ENCODE measurements at regions not wholly inside any gene's neighbourhood (a gene's known extent, or its start where the extent isn't known, plus 50 kb on each side); places are given as distances from the start of the nearest gene placed in this dataset.

DNA sequence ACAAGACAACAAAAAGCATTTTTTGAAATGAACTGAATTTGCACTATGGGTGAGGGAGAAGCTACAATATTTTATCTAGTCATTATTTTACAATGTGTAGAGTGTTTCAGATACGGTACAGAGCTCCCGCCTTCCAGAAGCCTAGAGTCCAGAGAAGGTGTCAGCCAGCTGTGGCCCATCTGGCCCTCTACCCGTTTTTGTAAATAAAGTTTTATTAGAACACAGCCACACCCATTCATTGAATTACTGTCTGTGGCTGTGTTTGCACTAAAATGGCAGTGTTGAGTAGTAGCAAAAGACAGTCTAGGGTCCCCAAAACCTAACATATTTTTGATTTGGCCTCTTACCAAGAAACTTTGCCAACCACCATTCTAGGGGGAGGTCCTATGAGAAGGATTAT lies 162.0 kb downstream of the JCAD start (continued):
- TF ChIP-seq, protein P1, sequence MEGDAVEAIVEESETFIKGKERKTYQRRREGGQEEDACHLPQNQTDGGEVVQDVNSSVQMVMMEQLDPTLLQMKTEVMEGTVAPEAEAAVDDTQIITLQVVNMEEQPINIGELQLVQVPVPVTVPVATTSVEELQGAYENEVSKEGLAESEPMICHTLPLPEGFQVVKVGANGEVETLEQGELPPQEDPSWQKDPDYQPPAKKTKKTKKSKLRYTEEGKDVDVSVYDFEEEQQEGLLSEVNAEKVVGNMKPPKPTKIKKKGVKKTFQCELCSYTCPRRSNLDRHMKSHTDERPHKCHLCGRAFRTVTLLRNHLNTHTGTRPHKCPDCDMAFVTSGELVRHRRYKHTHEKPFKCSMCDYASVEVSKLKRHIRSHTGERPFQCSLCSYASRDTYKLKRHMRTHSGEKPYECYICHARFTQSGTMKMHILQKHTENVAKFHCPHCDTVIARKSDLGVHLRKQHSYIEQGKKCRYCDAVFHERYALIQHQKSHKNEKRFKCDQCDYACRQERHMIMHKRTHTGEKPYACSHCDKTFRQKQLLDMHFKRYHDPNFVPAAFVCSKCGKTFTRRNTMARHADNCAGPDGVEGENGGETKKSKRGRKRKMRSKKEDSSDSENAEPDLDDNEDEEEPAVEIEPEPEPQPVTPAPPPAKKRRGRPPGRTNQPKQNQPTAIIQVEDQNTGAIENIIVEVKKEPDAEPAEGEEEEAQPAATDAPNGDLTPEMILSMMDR (IDR thresholded peaks at IDR 0.05; ENCODE audit: low read depth, low read length, missing input control): no peak
- no peak for TF ChIP-seq FOXA1 (IDR thresholded peaks at IDR 0.05)
- TF ChIP-seq YY1 (IDR thresholded peaks at IDR 0.05): no peak
- TF ChIP-seq, protein P2, sequence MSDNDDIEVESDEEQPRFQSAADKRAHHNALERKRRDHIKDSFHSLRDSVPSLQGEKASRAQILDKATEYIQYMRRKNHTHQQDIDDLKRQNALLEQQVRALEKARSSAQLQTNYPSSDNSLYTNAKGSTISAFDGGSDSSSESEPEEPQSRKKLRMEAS (IDR thresholded peaks at IDR 0.05): no peak

DNA sequence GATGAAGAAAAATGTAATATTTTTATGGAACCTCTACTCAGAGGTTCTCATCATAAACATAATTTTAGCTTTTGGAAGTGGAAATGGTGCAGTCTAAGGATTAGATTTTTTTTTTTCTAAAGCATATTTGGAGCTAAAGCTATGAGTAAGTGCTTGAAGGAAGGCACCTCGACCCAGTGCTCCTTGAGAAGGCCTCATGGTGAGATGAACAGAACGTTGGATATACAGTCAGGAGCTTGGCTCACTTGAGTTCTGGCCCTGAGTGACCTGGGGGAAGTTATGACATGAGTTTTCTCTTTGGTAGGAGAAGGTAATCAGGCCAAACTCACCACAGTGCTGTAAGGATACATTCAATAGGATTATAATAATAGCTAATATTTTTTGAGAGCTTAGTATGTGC lies 163.3 kb downstream of the JCAD start:
- no peak for TF ChIP-seq SP1 (IDR thresholded peaks at IDR 0.05)
- no peak for TF ChIP-seq FOXA2 (IDR thresholded peaks at IDR 0.05)
- no peak for TF ChIP-seq NR2F2 (IDR thresholded peaks at IDR 0.05)
- TF ChIP-seq, protein P3, sequence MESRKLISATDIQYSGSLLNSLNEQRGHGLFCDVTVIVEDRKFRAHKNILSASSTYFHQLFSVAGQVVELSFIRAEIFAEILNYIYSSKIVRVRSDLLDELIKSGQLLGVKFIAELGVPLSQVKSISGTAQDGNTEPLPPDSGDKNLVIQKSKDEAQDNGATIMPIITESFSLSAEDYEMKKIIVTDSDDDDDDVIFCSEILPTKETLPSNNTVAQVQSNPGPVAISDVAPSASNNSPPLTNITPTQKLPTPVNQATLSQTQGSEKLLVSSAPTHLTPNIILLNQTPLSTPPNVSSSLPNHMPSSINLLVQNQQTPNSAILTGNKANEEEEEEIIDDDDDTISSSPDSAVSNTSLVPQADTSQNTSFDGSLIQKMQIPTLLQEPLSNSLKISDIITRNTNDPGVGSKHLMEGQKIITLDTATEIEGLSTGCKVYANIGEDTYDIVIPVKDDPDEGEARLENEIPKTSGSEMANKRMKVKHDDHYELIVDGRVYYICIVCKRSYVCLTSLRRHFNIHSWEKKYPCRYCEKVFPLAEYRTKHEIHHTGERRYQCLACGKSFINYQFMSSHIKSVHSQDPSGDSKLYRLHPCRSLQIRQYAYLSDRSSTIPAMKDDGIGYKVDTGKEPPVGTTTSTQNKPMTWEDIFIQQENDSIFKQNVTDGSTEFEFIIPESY (IDR thresholded peaks at IDR 0.05): no peak
- no peak for TF ChIP-seq TAF1 (conservative IDR thresholded peaks at IDR 0.05)
- TF ChIP-seq GABPA (IDR thresholded peaks at IDR 0.05 in 1 of 2, conservative IDR thresholded peaks at IDR 0.05 in 1 of 2): no peak
- no peak for TF ChIP-seq RAD21 (IDR thresholded peaks at IDR 0.05)
- no peak for TF ChIP-seq EGR1 (IDR thresholded peaks at IDR 0.05; ENCODE audit: low read depth in 2 of 2)
- no peak for TF ChIP-seq HNF4G (IDR thresholded peaks at IDR 0.05)
- TF ChIP-seq RXRA (IDR thresholded peaks at IDR 0.05): no peak
- no peaks in the 10 kb centered on the region for H3K9me3 ChIP-seq (ENCODE audit: control insufficient read depth in 4 of 4, low read length in 3 of 4)
- peaks cover 0 to 1% (median 0%) of the 10 kb centered on the region in 4 donors for H3K4me1 ChIP-seq (ENCODE audit: control insufficient read depth in 4 of 4, insufficient read depth in 4 of 4, low read length in 3 of 4)
- H3K27ac ChIP-seq (ENCODE audit: low read depth in 1 of 2, low read length in 2 of 2): peak overlapping the region in 1 of 2 donors; percentile 20
- H3K36me3 ChIP-seq (ENCODE audit: control insufficient read depth in 4 of 4, insufficient read depth in 3 of 4, low read depth in 1 of 4, low read length in 3 of 4): no peaks in the 10 kb centered on the region
- H3K4me3 ChIP-seq (ENCODE audit: low read depth in 1 of 3, low read length in 3 of 3): no peak overlapping the region
- H3K9ac ChIP-seq (ENCODE audit: low read depth in 1 of 2, low read length in 2 of 2): no peak overlapping the region
- no peak for DNase-seq (ENCODE audit: low spot score)
- H3K27me3 ChIP-seq (ENCODE audit: control insufficient read depth in 4 of 4, insufficient read depth in 4 of 4, low read length in 3 of 4): no peaks in the 10 kb centered on the region
- WGBS: 63% methylated on average over 2 of the region's 2 CpGs

DNA sequence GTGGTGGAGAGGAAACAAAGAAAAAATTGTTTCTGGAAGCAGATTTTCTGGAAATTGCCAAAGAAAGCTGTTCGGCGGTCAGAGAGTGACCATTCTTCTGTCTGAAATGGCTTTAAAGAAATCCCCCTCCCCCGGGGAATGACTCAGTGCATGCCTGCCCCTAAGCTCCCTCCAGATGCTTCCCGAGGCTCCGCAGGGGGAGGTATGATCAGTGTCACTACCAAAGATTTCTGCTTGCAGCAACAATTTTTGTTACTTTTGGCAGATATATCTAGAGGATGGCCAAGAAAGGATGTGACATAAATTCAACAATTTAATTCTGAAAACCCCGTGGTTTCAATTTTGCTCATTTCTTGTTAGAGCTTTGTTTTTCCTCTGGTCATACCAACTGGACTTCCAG lies 163.9 kb downstream of the JCAD start:
- Histone ChIP-seq H3K4me3 (ENCODE audit: low read depth in 1 of 3, low read length in 3 of 3) (no peak overlapping the region), H3K4me1 (ENCODE audit: control insufficient read depth in 4 of 4, insufficient read depth in 4 of 4, low read length in 3 of 4) (peaks cover 0 to 1% (median 0%) of the 10 kb centered on the region in 4 donors), H3K9ac (ENCODE audit: low read depth in 1 of 2, low read length in 2 of 2) (no peak overlapping the region), H3K27me3 (ENCODE audit: control insufficient read depth in 4 of 4, insufficient read depth in 4 of 4, low read length in 3 of 4) (no peaks in the 10 kb centered on the region), H3K36me3 (ENCODE audit: control insufficient read depth in 4 of 4, insufficient read depth in 3 of 4, low read depth in 1 of 4, low read length in 3 of 4) (no peaks in the 10 kb centered on the region), H3K9me3 (ENCODE audit: control insufficient read depth in 4 of 4, low read length in 3 of 4) (no peaks in the 10 kb centered on the region), H3K27ac (ENCODE audit: low read depth in 1 of 2, low read length in 2 of 2) (no peak overlapping the region)
- peak; percentile 30 for TF ChIP-seq NR2F2 (IDR thresholded peaks at IDR 0.05)
- TF ChIP-seq JUND (IDR thresholded peaks at IDR 0.05): peak in 1 of 2 donors; percentile 39
- TF ChIP-seq, protein P1 (IDR thresholded peaks at IDR 0.05; ENCODE audit: low read depth, low read length, missing input control): no peak
- 70% methylated on average over 6 of the region's 6 CpGs for WGBS
- no peak for DNase-seq (ENCODE audit: low spot score)
